ENCODE measurements at regions not wholly inside any gene's neighbourhood (a gene's known extent, or its start where the extent isn't known, plus 50 kb on each side); places are given as distances from the start of the nearest gene placed in this dataset.

DNA sequence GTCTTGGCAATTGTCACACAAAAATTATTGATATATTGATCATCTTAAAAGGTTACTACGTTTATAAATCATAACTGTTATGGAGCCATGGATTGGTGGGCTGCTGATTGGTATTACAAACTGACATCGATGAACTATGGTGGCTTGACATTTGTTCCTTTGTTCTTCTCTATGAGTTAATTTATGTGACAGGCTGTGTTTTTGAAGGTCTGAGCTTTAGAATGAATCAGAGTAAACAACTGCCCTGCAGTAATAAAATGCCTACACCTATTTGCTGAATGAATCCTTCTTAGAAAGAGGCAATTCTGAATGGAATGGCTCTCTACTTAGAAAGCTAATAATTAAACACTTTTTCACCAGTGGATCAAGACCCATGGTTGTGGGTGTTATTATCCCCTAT lies 506.3 kb upstream of the SPTLC3 start:
- TF ChIP-seq CTCF (IDR thresholded peaks at IDR 0.05) = no peak
- TF ChIP-seq POLR2AphosphoS5 (IDR thresholded peaks at IDR 0.05) = no peak
